NCI-H2171 treated with DMSO at 0.1 percent for 48 hours (cell line): ENCODE measurements at regions not wholly inside any gene's neighbourhood (a gene's known extent, or its start where the extent isn't known, plus 50 kb on each side); places are given as distances from the start of the nearest gene placed in this dataset.
A peak's percentile ranks its signal among the peaks of the same experiment; 100 is the strongest.
"Not testable (repeated sequence)": the region's sequence is repeated elsewhere in the genome, so short reads cannot be mapped to it uniquely, and the experiment has no call there.

Experiments used
- DNase-seq: peaks from one replicate; lab custom pipeline; 2025; lab: John Stamatoyannopoulos, UW

- no peak for DNase-seq
Measured at GRCh38 chr9:89839952-89840351, 235.1 kb downstream of the GADD45G start.

- no peak for DNase-seq
Measured at GRCh38 chr9:89841456-89841855, 236.6 kb downstream of the GADD45G start.

DNA sequence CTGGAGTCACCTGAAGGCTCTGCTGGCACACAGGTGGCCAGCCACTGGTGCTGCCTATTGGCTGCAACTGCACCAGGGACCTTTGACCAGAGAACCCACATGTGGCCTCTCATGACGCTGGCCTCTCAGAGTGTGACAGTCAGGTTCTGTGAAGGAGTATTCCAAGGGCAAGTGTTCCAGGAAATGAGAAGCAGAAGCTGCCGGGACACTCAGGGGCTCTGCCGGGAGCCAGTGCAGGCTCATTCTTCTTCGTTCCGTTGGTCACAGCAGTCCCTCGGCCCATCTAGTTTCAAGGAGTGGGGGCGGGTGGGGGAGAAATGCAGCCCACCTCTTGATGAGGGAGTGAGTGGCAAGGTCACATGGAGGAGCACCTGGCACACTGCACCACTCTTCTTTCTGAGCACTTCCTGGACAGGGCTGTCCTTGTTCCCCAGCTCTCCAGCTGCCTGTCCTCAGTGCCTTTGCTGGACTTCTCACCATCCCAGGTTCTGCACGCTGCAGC is 237.5 kb downstream of the GADD45G start:
- DNase-seq: no peak

GRCh38 chr9:89843074-89843473 is 238.3 kb downstream of the GADD45G start:
- no peak for DNase-seq

GRCh38 chr9:89843591-89843990 is 238.8 kb downstream of the GADD45G start:
- no peak for DNase-seq

- DNase-seq: no peak
Measured at GRCh38 chr9:89844075-89844474, 239.3 kb downstream of the GADD45G start.

GRCh38 chr9:89844535-89844934 is 239.7 kb downstream of the GADD45G start:
- no peak for DNase-seq

DNA sequence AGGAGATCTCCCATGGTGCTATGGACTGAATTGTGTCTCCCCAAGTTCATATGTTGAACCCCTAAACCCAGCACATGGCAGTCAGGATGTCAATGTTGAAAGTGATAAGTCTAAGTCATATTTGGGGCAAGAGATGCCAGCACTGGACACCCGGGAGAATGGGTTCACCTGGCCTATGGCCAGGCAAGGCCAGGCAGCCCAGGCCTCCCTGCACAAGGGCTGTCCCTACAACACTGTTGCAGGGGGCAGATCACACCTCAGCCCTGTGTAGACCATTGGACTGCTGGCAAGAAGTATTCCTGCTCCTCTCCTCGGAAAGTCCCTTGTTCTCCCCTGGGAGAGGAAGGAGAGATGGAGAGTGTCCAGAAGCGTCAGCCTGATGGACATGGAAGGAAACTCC is 240.5 kb downstream of the GADD45G start:
- DNase-seq: no peak

- DNase-seq: no peak
Measured at GRCh38 chr9:89845862-89846261, 241.1 kb downstream of the GADD45G start.

GRCh38 chr9:89848060-89849040 is 243.5 kb downstream of the GADD45G start:
- DNase-seq: no peak

DNA sequence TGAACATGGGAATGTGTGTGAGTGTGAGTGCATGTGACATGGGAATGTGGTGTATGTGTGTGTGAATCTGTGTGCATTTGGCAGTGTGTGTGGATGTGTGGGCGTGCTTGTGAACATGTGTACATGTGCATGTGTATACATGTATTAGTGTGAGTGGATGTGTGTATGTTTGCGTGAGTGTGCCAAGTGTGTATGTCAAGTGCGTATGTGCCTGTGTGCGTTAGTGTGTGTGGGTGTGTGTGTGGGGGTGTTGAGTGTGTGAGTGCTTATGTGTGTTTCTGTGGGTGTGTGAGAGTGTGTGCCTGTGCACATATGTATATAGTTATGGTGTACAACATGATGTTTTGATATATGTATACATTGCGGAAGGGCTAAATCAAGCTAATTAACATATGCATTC is 244.3 kb downstream of the GADD45G start:
- no peak for DNase-seq

DNA sequence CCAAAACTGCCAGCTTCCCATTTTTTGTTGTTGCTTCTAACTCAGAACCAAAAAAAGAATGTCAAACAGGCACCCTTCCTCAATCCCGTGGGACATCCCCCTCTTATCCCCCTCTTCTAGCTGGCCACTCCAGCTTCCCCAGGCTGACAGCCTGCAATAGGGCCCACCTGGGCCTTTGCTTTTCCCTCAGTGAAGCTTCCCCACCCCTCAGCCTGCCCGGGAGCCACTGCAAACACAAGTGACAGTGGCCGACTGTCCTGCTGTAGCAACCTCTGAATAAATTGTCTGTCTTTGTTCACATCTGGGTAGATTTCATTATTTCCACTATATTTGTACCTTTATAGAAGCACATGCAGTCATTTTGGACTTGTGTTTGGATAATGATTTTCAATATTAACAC is 245.3 kb downstream of the GADD45G start:
- DNase-seq: no peak

DNA sequence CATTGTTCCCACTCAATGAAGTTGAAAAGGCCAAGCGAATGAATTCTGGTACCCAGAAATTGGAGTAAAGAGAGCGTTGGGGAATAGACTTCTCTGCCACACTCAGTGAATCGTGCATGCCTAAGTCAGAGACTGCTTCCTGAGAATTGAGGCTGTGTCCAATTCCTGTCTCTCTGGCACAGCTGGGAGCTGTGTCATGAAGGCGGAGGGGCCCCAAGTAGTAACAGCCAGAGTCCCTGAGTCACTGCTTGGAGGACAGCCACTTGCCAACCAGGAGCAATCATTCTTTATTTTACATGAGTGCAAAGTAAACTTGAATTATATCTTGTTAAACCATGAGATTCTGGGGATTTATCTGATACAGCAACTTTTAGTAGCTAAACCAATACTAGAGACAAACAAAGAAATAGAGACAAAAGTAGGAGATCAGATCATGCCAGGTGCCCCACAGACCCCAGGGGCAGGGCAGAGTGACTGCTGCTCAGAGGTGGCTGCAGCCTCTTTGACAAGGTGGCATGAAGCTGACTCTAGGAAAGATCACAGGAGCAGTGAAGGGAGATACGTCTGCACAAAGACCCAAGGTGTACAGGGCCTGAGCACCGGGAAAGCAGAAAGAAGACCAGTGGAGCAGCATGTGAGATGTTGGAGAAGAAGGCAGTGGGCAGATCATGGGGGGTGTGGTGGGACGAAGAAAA is 246.0 kb downstream of the GADD45G start:
- DNase-seq: no peak

- no peak for DNase-seq
Measured at GRCh38 chr9:89853161-89853560, 248.3 kb downstream of the GADD45G start.

- no peak for DNase-seq
Measured at GRCh38 chr9:89853931-89854330, 249.1 kb downstream of the GADD45G start.

GRCh38 chr9:89854715-89855475 is 250.1 kb downstream of the GADD45G start:
- no peak for DNase-seq

DNA sequence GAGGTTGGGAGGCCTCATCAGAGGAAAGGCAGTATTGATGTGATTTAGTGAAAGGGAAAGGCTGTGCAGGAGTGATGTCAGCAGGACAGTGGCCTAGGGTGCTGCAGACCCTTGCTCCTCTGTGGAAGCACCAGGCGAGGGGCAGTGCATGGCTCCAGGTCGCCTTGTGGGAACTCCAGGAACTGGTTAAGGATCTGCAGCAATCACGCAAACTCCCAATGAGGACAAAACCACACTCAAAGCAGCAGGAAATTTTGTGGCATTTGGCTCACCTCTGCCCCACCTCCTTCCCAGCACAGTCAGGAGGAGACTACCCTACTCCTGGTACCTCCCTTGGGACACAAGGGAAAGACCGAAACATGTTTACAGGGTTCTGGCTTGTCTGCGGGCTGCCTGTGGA is 251.5 kb downstream of the GADD45G start:
- DNase-seq: peak; percentile 92

DNA sequence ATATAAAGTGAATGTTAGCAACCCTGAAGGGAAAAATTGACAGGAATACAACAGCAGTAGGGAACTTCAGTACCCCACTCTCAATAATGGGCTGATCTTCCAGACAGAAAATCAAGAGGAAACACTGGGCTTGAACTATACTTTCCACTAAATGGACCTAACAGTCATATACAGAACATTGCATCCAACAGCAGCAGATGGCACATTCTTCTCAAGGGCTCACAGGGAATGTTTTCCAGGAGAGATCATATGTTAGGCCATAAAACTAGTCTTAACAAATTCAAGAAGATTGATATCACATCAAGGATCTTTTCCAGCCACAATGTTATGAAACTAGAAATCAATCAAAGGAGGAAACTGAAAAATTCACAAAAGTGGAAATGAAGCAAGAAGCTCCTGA is 252.1 kb downstream of the GADD45G start:
- peak; percentile 93 for DNase-seq

DNA sequence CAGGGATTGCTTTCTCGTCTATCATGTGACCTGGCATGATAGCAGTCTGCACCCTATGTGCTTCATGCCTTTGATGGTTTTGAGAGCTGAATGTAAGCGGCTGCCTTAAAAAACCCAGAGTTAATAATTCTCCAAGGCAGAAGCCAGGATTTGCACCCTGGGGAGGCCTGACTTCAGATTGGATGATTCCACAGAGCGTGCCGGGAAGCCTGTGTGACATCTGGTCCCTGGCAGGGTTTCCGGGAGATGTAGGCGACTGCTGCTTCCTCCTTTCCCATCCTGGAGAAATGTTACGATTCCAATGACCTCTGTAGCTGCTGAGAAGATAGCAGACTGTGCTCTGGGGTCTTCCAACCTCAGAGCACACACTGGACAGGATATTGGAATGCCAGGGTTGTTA is 255.0 kb downstream of the GADD45G start:
- DNase-seq: peak; percentile 76

- not testable (repeated sequence) for DNase-seq
Measured at GRCh38 chr9:89861371-89861770, 256.6 kb downstream of the GADD45G start.

DNA sequence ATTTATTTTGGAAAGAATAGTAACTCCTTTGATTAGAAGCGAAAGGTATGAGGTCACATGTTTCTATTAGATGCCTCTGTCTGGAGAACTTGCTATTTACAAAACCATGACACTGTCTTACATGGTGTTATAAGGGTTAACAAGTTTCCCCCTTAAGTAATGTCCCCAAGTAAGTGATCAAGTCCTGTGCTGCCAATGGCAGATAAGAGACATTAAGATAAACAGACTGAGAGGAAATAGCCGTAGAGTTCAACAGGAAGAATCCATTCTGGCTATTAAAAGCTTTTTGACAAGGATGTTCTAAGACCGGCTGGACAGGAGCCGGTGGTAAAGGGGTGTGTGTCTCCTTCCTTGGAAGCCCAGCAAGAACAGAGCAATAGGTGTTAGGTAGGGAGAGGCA is 257.5 kb downstream of the GADD45G start:
- DNase-seq: no peak

DNA sequence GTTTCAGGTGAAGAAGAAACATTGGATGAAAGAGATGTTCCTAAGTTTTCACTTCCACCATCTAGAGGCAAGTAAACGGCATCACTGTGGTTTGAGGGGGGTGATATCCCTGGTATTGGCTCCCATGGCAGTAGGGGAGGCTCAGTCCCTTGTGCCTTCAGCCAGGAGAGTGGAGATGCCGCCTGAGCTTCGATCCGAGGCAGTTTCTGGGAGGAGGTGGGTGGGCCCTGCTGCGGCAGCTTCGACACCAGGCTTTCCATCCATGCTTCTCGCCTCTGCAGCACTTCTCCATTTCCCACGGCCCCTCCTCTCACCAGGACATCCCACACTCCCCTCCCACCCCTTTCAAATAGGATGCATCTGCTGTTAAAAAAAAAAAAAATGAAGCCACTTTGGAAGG is 258.3 kb downstream of the GADD45G start:
- no peak for DNase-seq
